ENCODE measurements at regions not wholly inside any gene's neighbourhood (a gene's known extent, or its start where the extent isn't known, plus 50 kb on each side); places are given as distances from the start of the nearest gene placed in this dataset.

DNA sequence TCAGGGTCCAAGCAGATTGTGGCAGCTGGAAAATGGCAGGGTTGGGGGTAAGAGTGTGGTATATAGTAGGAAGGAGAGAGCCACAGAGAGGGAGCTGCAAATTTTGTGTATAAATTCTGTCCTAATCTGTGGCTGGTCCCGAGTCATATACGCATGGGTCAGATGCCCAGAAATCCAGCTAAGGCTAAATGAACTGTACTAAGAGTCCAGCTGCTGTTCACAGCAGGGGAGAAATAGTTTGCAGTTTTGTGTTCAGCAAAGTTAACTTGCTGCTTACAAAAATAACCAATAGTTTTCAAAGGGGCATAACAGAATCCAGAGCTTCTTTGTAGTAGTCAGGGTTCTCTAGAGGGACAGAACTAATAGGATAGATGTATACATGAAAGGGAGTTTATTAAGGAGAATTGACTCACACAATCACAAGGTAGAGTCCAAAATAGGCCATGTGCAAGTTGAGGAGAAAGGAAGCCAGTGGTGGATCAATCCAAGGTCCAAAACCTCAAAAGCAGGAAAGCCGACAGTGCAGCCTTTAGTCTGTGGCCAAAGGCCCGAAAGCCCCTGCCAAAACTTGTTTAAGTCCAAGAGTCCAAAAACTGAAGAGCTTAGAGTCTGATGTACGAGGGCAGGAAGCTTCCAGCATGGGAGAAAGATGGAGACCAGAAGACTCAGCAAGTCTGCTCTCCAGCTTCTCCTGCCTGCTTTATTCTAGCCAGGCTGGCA is 146.1 kb upstream of the KBTBD8 start:
- DNase-seq (no peak), FAIRE-seq (no peak)
- no peaks in the 10 kb centered on the region for H3K9me3 ChIP-seq (ENCODE audit: control insufficient read depth in 2 of 3, insufficient read depth in 1 of 3, low read length in 3 of 3)
- H3K27me3 ChIP-seq (ENCODE audit: control insufficient read depth, insufficient read depth, low read length) = no peaks in the 10 kb centered on the region
- intact Hi-C loops (cut with DNase I) = no loop called here
- no peak overlapping the region for H3K4me3 ChIP-seq (ENCODE audit: low read length in 3 of 3)
- H3K9ac ChIP-seq (ENCODE audit: low read length in 3 of 3) = no peak overlapping the region
- TF ChIP-seq, protein P1, sequence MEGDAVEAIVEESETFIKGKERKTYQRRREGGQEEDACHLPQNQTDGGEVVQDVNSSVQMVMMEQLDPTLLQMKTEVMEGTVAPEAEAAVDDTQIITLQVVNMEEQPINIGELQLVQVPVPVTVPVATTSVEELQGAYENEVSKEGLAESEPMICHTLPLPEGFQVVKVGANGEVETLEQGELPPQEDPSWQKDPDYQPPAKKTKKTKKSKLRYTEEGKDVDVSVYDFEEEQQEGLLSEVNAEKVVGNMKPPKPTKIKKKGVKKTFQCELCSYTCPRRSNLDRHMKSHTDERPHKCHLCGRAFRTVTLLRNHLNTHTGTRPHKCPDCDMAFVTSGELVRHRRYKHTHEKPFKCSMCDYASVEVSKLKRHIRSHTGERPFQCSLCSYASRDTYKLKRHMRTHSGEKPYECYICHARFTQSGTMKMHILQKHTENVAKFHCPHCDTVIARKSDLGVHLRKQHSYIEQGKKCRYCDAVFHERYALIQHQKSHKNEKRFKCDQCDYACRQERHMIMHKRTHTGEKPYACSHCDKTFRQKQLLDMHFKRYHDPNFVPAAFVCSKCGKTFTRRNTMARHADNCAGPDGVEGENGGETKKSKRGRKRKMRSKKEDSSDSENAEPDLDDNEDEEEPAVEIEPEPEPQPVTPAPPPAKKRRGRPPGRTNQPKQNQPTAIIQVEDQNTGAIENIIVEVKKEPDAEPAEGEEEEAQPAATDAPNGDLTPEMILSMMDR (IDR thresholded peaks at IDR 0.05; ENCODE audit: borderline replicate concordance, extremely low read depth, insufficient read depth) = no peak
- H3K4me1 ChIP-seq (ENCODE audit: control insufficient read depth in 2 of 3, insufficient read depth in 2 of 3, low read depth in 1 of 3, low read length in 3 of 3) = no peaks in the 10 kb centered on the region
- H3K27ac ChIP-seq (ENCODE audit: low read depth in 2 of 2, low read length in 2 of 2) = no peak overlapping the region
- H3K36me3 ChIP-seq (ENCODE audit: control insufficient read depth in 2 of 3, insufficient read depth in 3 of 3, low read length in 3 of 3) = no peaks in the 10 kb centered on the region

DNA sequence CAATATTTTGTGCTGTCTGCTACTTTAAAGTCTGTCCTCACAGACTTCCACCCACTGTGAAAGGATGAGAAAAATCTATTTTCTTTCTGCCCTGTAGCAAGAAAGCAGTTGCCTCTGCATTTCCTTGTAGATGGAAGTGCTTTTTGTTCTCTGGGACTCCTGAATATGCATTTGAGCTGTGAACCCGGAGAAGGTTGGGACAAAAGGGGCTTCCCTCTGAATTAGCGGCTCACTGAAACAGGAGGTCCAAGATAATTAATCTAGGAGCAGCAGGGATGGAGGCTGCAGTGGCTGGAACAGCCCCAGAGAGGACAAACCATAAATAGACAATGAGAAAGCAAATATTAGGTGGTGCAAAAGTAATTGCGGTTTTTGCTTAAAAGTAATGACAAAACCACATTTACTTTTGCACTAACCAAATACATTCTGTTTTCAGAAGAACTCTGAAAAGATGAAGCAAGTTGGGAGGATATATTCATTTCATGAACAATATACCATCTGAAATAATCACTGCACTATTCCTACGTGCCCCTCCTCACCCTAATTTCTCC is 143.4 kb upstream of the KBTBD8 start:
- intact Hi-C loops (cut with DNase I) = no loop called here
- Histone ChIP-seq H3K9ac (ENCODE audit: low read length in 3 of 3) (no peak overlapping the region), H3K27me3 (ENCODE audit: control insufficient read depth, insufficient read depth, low read length) (no peaks in the 10 kb centered on the region), H3K4me1 (ENCODE audit: control insufficient read depth in 2 of 3, insufficient read depth in 2 of 3, low read depth in 1 of 3, low read length in 3 of 3) (no peaks in the 10 kb centered on the region), H3K36me3 (ENCODE audit: control insufficient read depth in 2 of 3, insufficient read depth in 3 of 3, low read length in 3 of 3) (no peaks in the 10 kb centered on the region), H3K9me3 (ENCODE audit: control insufficient read depth in 2 of 3, insufficient read depth in 1 of 3, low read length in 3 of 3) (no peaks in the 10 kb centered on the region), H3K4me3 (ENCODE audit: low read length in 3 of 3) (no peak overlapping the region), H3K27ac (ENCODE audit: low read depth in 2 of 2, low read length in 2 of 2) (no peak overlapping the region)
- DNase-seq (no peak), FAIRE-seq (no peak)
- TF ChIP-seq, protein P1 (IDR thresholded peaks at IDR 0.05; ENCODE audit: borderline replicate concordance, extremely low read depth, insufficient read depth) = no peak

DNA sequence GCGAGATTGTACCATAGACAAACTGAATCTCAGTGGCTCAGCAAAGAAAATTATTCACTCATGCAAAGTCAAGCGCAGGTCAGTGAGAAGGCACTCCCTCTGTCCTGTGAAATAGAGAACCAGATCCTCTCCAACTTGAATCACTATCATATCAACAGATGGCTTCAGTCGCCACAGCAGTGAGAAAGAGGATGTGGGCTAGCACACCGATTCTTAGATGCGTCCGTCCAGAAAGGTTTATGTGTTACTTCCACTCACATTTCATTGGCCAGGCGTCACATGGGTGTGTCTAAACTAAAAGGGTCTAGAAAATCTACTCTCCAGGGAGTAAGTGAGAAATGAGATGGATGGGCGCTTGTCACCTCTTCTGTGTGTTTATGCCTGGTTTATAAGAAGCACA is 141.6 kb upstream of the KBTBD8 start:
- FAIRE-seq = no peak
- TF ChIP-seq, protein P1 (IDR thresholded peaks at IDR 0.05; ENCODE audit: borderline replicate concordance, extremely low read depth, insufficient read depth) = no peak
- intact Hi-C loops (cut with DNase I) = no loop called here

More for the DNA sequence above, 141.6 kb upstream of the KBTBD8 start:
- no peaks in the 10 kb centered on the region for H3K9me3 ChIP-seq (ENCODE audit: control insufficient read depth in 2 of 3, insufficient read depth in 1 of 3, low read length in 3 of 3)
- no peak overlapping the region for H3K27ac ChIP-seq (ENCODE audit: low read depth in 2 of 2, low read length in 2 of 2)
- H3K4me3 ChIP-seq (ENCODE audit: low read length in 3 of 3) = no peak overlapping the region
- DNase-seq = peak in 2 of 5 donors; percentile 8 to 13
- no peaks in the 10 kb centered on the region for H3K36me3 ChIP-seq (ENCODE audit: control insufficient read depth in 2 of 3, insufficient read depth in 3 of 3, low read length in 3 of 3)
- H3K4me1 ChIP-seq (ENCODE audit: control insufficient read depth in 2 of 3, insufficient read depth in 2 of 3, low read depth in 1 of 3, low read length in 3 of 3) = no peaks in the 10 kb centered on the region
- H3K27me3 ChIP-seq (ENCODE audit: control insufficient read depth, insufficient read depth, low read length) = no peaks in the 10 kb centered on the region
- no peak overlapping the region for H3K9ac ChIP-seq (ENCODE audit: low read length in 3 of 3)

Measured in kidney (tissue), 13 donors.